H9 (cell line): ENCODE measurements at regions not wholly inside any gene's neighbourhood (a gene's known extent, or its start where the extent isn't known, plus 50 kb on each side); places are given as distances from the start of the nearest gene placed in this dataset.

Experiments
- DNase-seq: peaks from one replicate; pipeline ENCODE4 v3.0.0-alpha.2; 2017
- H2AFZ ChIP-seq: one replicate; pipeline ENCODE4 v1.6.1; 2013; ENCODE audit warnings: mild to moderate bottlenecking, low read length, control low read depth, moderate library complexity
- H2AK5ac ChIP-seq: 2 replicates; pipeline ENCODE4 v1.6.1; 2013; ENCODE audit warnings: low read length, control low read depth, mixed read lengths; ENCODE audit not compliant: insufficient read length
- H2BK120ac ChIP-seq: one replicate; pipeline ENCODE4 v1.6.1; 2013; ENCODE audit warnings: low read depth, mild to moderate bottlenecking, low read length, control low read depth, inconsistent platforms; ENCODE audit not compliant: poor library complexity, severe bottlenecking
- H2BK12ac ChIP-seq: 2 replicates; pipeline ENCODE4 v1.6.1; 2013; ENCODE audit warnings: low read length, control low read depth, mixed read lengths, low read depth; ENCODE audit not compliant: insufficient read length
- H2BK15ac ChIP-seq: 2 replicates; pipeline ENCODE4 v1.6.1; 2013; ENCODE audit warnings: low read depth, low read length, control low read depth
- H2BK20ac ChIP-seq: one replicate; pipeline ENCODE4 v1.6.1; 2013; ENCODE audit warnings: low read depth, mild to moderate bottlenecking, low read length, control low read depth, inconsistent platforms; ENCODE audit not compliant: poor library complexity, severe bottlenecking
- H2BK5ac ChIP-seq: 2 replicates; pipeline ENCODE4 v1.6.1; 2013; ENCODE audit warnings: low read length, control low read depth, mixed read lengths; ENCODE audit not compliant: insufficient read length
- H3K14ac ChIP-seq: 2 replicates; pipeline ENCODE4 v1.6.1; 2013; ENCODE audit warnings: low read length, control low read depth; ENCODE audit not compliant: insufficient read depth
- H3K18ac ChIP-seq: 2 replicates; pipeline ENCODE4 v1.6.1; 2013; ENCODE audit warnings: low read depth, mild to moderate bottlenecking, mixed read lengths, low read length, control low read depth; ENCODE audit not compliant: insufficient read length
- H3K23ac ChIP-seq: 2 replicates; pipeline ENCODE4 v1.6.1; 2013; ENCODE audit warnings: low read length, control low read depth, mixed read lengths, low read depth; ENCODE audit not compliant: insufficient read length
- H3K23me2 ChIP-seq: 2 replicates; pipeline ENCODE4 v1.6.1; 2013; ENCODE audit warnings: low read depth, mild to moderate bottlenecking, mixed read lengths, low read length, control low read depth; ENCODE audit not compliant: insufficient read length, poor library complexity, severe bottlenecking
- H3K27ac ChIP-seq: 2 replicates; pipeline ENCODE4 v1.5.1; 2013; ENCODE audit warnings: low read length, control low read depth, mixed read lengths, low read depth; ENCODE audit not compliant: insufficient read length
- H3K27me3 ChIP-seq: 2 replicates; pipeline ENCODE4 v1.6.1; 2013; ENCODE audit warnings: low read length, control low read depth, inconsistent platforms; ENCODE audit not compliant: insufficient read depth
- H3K4ac ChIP-seq: 2 replicates; pipeline ENCODE4 v1.6.1; 2013; ENCODE audit warnings: low read depth, mild to moderate bottlenecking, control low read depth, inconsistent platforms, low read length, moderate library complexity
- H3K4me1 ChIP-seq: 2 replicates; pipeline ENCODE4 v1.6.1; 2013; ENCODE audit warnings: low read length, control low read depth, inconsistent platforms; ENCODE audit not compliant: insufficient read depth
- H3K4me2 ChIP-seq: 2 replicates; pipeline ENCODE4 v1.6.1; 2013; ENCODE audit warnings: low read length, control low read depth, mixed read lengths; ENCODE audit not compliant: insufficient read length, insufficient read depth
- H3K56ac ChIP-seq: 2 replicates; pipeline ENCODE4 v1.6.1; 2013; ENCODE audit warnings: low read depth, mild to moderate bottlenecking, mixed read lengths, low read length, control low read depth; ENCODE audit not compliant: insufficient read length
- H3K79me1 ChIP-seq: 2 replicates; pipeline ENCODE4 v1.6.1; 2013; ENCODE audit warnings: low read depth, mild to moderate bottlenecking, moderate library complexity, low read length, control low read depth, inconsistent platforms; ENCODE audit not compliant: insufficient read depth, poor library complexity, severe bottlenecking
- H3K79me2 ChIP-seq: 2 replicates; pipeline ENCODE4 v1.6.1; 2013; ENCODE audit warnings: low read length, control low read depth, inconsistent platforms; ENCODE audit not compliant: insufficient read depth
- H3K9ac ChIP-seq: 2 replicates; pipeline ENCODE4 v1.6.1; 2013; ENCODE audit warnings: low read length, control low read depth, mixed read lengths; ENCODE audit not compliant: insufficient read length; ENCODE audit errors: extremely low read depth
- H3K9me3 ChIP-seq: one replicate; pipeline ENCODE4 v1.6.1; 2013; ENCODE audit warnings: low read depth, low read length, inconsistent platforms; ENCODE audit not compliant: control insufficient read depth
- H3T11ph ChIP-seq: one replicate; pipeline ENCODE4 v1.6.1; 2013; ENCODE audit warnings: mild to moderate bottlenecking, low read length, control low read depth, inconsistent platforms
- H4K20me1 ChIP-seq: one replicate; pipeline ENCODE4 v1.6.1; 2013; ENCODE audit not compliant: control insufficient read depth, insufficient read length, insufficient read depth
- H4K5ac ChIP-seq: 2 replicates; pipeline ENCODE4 v1.6.1; 2013; ENCODE audit warnings: low read depth, mild to moderate bottlenecking, mixed read lengths, low read length, control low read depth; ENCODE audit not compliant: insufficient read length
- H4K8ac ChIP-seq: replicated peaks from 2 replicates; pipeline ENCODE4 v1.6.1; 2013; ENCODE audit warnings: low read length, control low read depth, mixed read lengths, low read depth; ENCODE audit not compliant: insufficient read length
- H4K91ac ChIP-seq: 2 replicates; pipeline ENCODE4 v1.6.1; 2013; ENCODE audit warnings: low read depth, mild to moderate bottlenecking, moderate library complexity, mixed read lengths, low read length, control low read depth; ENCODE audit not compliant: insufficient read length
- H3K27ac Mint-ChIP-seq, 3 experiments: 2 replicates in 2 of 3; 3 replicates in 1 of 3; pipeline ENCODE4 v1.8.0; 2020 to 2021; ENCODE audit warnings: mixed read lengths in 3 of 3, mild to moderate bottlenecking in 1 of 3, moderate library complexity in 1 of 3
- H3K27me3 Mint-ChIP-seq: 2 replicates; pipeline ENCODE4 v1.8.0; 2021; ENCODE audit warnings: low read depth, mild to moderate bottlenecking, moderate library complexity, mixed read lengths
- H3K36me3 Mint-ChIP-seq, 3 experiments: 2 replicates in 2 of 3; 3 replicates in 1 of 3; pipeline ENCODE4 v1.8.0; 2020 to 2021; ENCODE audit warnings: low read depth in 3 of 3, mixed read lengths in 3 of 3; ENCODE audit not compliant: insufficient read depth in 1 of 3
- H3K4me1 Mint-ChIP-seq, 2 experiments: 2 replicates each; pipeline ENCODE4 v1.8.0; 2020; ENCODE audit warnings: mixed read lengths in 2 of 2
- H3K4me3 Mint-ChIP-seq, 2 experiments: 2 replicates in 1 of 2; 3 replicates in 1 of 2; pipeline ENCODE4 v1.8.0; 2020 to 2021; ENCODE audit warnings: mild to moderate bottlenecking in 2 of 2, mixed read lengths in 2 of 2, moderate library complexity in 1 of 2
- H3K9me3 Mint-ChIP-seq, 2 experiments: 2 replicates in 1 of 2; 3 replicates in 1 of 2; pipeline ENCODE4 v1.8.0; 2020; ENCODE audit warnings: mild to moderate bottlenecking in 2 of 2, mixed read lengths in 2 of 2, moderate library complexity in 1 of 2
- CTCF ChIP-seq: fragments of 200-600 bp; sonication (generic); conservative IDR thresholded peaks from 3 replicates; pipeline ENCODE4 v1.8.0; 2021; ENCODE audit warnings: antibody characterized with exemption, mild to moderate bottlenecking
- WGBS: extraction: QIAGEN DNeasy Blood & Tissue Kit; methylation state at CpG from one replicate; pipeline ENCODE4 v1.1.7; 2013; ENCODE audit warnings: missing lambda C conversion rate, low lambda C conversion rate, mixed read lengths; ENCODE audit not compliant: insufficient read length; ENCODE audit errors: extremely low coverage; 5-methylcytosine and 5-hydroxymethylcytosine counted together

GRCh38 chr10:21403256-21404015, 122.0 kb downstream of the SKIDA1 start:
- Histone ChIP-seq H3K27ac (no peak overlapping the region), H2BK12ac (no peak overlapping the region), H2BK20ac (no peak overlapping the region), H3K23ac (no peak overlapping the region), H3K23me2 (no peaks in the 10 kb centered on the region), H3K4me2 (no peak overlapping the region), H2AFZ (no peak overlapping the region), H4K91ac (no peak overlapping the region), H3K9me3 (no peaks in the 10 kb centered on the region), H3K9ac (no peak overlapping the region), H4K20me1 (no peaks in the 10 kb centered on the region), H3K14ac (no peak overlapping the region), H2BK15ac (no peak overlapping the region), H3K27me3 (no peaks in the 10 kb centered on the region), H3K4ac (no peak overlapping the region), H4K8ac (no peak overlapping the region), H2AK5ac (no peak overlapping the region), H4K5ac (no peak overlapping the region), H3T11ph (no peak overlapping the region), H3K79me1 (no peaks in the 10 kb centered on the region), H3K56ac (no peak overlapping the region), H3K18ac (no peak overlapping the region), H2BK5ac (no peak overlapping the region), H3K79me2 (no peaks in the 10 kb centered on the region), H3K4me1 (peaks cover 3% of the 10 kb centered on the region), H2BK120ac (no peak overlapping the region)
- TF ChIP-seq CTCF, result no peak
- no peak overlapping the region for H3K4me3 Mint-ChIP-seq
- peak overlapping the region; percentile 80 to 88 (median 84); a peak in 4 of 7 replicates for H3K27ac Mint-ChIP-seq
- H3K4me1 Mint-ChIP-seq, result peaks cover 61 to 69% of the 10 kb centered on the region in 2 experiments
- H3K27me3 Mint-ChIP-seq, result peaks cover 2% of the 10 kb centered on the region; the same call in 1 of the 2 replicates
- no peak for DNase-seq
- H3K9me3 Mint-ChIP-seq, result peaks cover 26 to 29% of the 10 kb centered on the region in 2 experiments
- WGBS, result no CpG with 5 or more reads among the region's 8 CpGs
- peaks cover 6 to 30% (median 18%) of the 10 kb centered on the region in 3 experiments; a peak in 6 of 7 replicates for H3K36me3 Mint-ChIP-seq
